MCF 10A (cell line): ENCODE measurements at regions not wholly inside any gene's neighbourhood (a gene's known extent, or its start where the extent isn't known, plus 50 kb on each side); places are given as distances from the start of the nearest gene placed in this dataset.

Experiments
- BruUV-seq: library from RNA; stranded (reverse); fragments of 400-500 nt; replicated peaks from 2 replicates; lab custom pipeline; 2021; lab: Mats Ljungman, UMichigan
- CTCF ChIA-PET: fragments of 300-600 bp; sonication (Branson Sonifier 250); formaldehyde crosslinking; extraction: SDS; loops from one replicate; lab custom pipeline; 2021; ENCODE audit warnings: antibody characterized with exemption, inconsistent platforms; lab: Yijun Ruan, JAX
- POLR2A ChIA-PET: fragments of 300-600, 350-650 bp; sonication (Branson Sonifier 250); formaldehyde crosslinking; extraction: SDS; loops from one replicate; lab custom pipeline; 2020; ENCODE audit warnings: antibody characterized with exemption, inconsistent platforms; lab: Yijun Ruan, JAX
- DNase-seq: peaks from one replicate; pipeline ENCODE4 v3.0.0-alpha.2; 2018; ENCODE audit not compliant: unreplicated experiment
- H3K27ac Mint-ChIP-seq: one replicate; pipeline ENCODE4 v1.8.0; 2022; ENCODE audit warnings: mild to moderate bottlenecking, low read depth, mixed read lengths; ENCODE audit not compliant: unreplicated experiment
- H3K27me3 Mint-ChIP-seq: one replicate; pipeline ENCODE4 v1.8.0; 2022; ENCODE audit warnings: mixed read lengths; ENCODE audit not compliant: insufficient read depth, unreplicated experiment
- H3K36me3 Mint-ChIP-seq: one replicate; pipeline ENCODE4 v1.8.0; 2022; ENCODE audit warnings: mild to moderate bottlenecking, moderate library complexity, mixed read lengths; ENCODE audit not compliant: insufficient read depth, unreplicated experiment
- H3K4me1 Mint-ChIP-seq: one replicate; pipeline ENCODE4 v1.8.0; 2022; ENCODE audit warnings: mixed read lengths; ENCODE audit not compliant: insufficient read depth, unreplicated experiment
- H3K4me3 Mint-ChIP-seq: one replicate; pipeline ENCODE4 v1.8.0; 2022; ENCODE audit warnings: mild to moderate bottlenecking, moderate library complexity, mixed read lengths; ENCODE audit not compliant: unreplicated experiment
- H3K9me3 Mint-ChIP-seq: one replicate; pipeline ENCODE4 v1.8.0; 2022; ENCODE audit warnings: mixed read lengths; ENCODE audit not compliant: unreplicated experiment
- intact Hi-C: fragments of 100-400 bp; cut with micrococcal nuclease; formaldehyde crosslinking; loops from 2 replicates; pipeline ENCODE4 v1.14.1; 2022
- TF ChIP-seq, protein P1 (sequence below): fragments of 200-600 bp; IDR thresholded peaks from one replicate; pipeline ENCODE4 v1.8.0; 2022; ENCODE audit warnings: antibody characterized with exemption, mild to moderate bottlenecking; ENCODE audit not compliant: unreplicated experiment

DNA sequence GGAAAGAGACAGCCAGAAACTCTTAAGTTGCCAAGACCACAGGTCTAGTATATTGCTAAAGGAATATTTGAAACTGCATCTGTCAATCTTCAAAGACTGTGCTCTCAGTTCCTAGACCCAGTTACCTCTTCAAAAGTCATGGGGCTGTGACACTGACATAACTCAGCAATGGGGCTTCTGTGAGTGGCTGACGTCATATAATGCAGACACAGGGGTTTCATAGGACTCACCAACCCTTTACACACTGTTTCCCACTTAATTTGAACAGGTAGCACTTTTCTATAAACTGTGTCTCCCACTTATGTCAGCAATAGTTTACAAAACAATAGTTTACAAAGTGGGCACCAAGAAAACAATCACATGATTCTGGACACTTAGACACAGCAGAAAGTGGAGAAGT, 158.4 kb downstream of the GALC start:
- ChIA-PET CTCF (interaction anchor here (1.5 kb wide), 1 partner anchor 29 kb away, joined by 4 read pairs; no protein-coding TSS in a partner anchor), POLR2A (no interaction called here)
- Mint-ChIP-seq H3K27ac (no peak overlapping the region), H3K9me3 (no peaks in the 10 kb centered on the region), H3K4me1 (no peaks in the 10 kb centered on the region), H3K27me3 (no peaks in the 10 kb centered on the region), H3K36me3 (no peaks in the 10 kb centered on the region), H3K4me3 (no peak overlapping the region)
- TF ChIP-seq, protein P1, sequence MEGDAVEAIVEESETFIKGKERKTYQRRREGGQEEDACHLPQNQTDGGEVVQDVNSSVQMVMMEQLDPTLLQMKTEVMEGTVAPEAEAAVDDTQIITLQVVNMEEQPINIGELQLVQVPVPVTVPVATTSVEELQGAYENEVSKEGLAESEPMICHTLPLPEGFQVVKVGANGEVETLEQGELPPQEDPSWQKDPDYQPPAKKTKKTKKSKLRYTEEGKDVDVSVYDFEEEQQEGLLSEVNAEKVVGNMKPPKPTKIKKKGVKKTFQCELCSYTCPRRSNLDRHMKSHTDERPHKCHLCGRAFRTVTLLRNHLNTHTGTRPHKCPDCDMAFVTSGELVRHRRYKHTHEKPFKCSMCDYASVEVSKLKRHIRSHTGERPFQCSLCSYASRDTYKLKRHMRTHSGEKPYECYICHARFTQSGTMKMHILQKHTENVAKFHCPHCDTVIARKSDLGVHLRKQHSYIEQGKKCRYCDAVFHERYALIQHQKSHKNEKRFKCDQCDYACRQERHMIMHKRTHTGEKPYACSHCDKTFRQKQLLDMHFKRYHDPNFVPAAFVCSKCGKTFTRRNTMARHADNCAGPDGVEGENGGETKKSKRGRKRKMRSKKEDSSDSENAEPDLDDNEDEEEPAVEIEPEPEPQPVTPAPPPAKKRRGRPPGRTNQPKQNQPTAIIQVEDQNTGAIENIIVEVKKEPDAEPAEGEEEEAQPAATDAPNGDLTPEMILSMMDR: no peak
- intact Hi-C loops: no loop called here
- BruUV-seq: no TSS peak
- no peak for DNase-seq

DNA sequence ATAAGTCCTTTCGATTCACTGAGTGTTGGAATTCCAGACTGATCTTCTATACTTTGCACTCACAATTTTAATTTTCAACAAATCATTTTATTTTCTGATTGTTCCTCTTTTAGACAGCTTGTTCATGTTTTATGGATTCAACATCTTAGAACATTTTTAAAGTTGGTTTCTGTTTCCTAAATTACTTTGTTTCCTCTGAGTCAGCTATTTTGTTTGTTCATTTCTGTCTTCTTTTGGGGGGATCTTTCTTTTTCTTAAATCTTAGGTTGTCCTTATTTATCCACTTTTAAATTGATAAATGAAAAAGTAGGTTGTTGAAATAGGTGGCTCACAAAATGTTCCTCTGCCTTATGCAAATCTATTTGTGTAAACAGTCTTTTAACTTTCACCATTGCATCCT, 160.0 kb downstream of the GALC start:
- H3K36me3 Mint-ChIP-seq: no peaks in the 10 kb centered on the region
- BruUV-seq: no TSS peak
- intact Hi-C loops: no loop called here
- no peaks in the 10 kb centered on the region for H3K4me1 Mint-ChIP-seq
- no peaks in the 10 kb centered on the region for H3K27me3 Mint-ChIP-seq
- ChIA-PET POLR2A (no interaction called here), CTCF (interaction anchor here (0.8 to 1.5 kb wide), 2 partner anchors 18 to 28 kb away, joined by 3 to 4 read pairs; no protein-coding TSS in a partner anchor)
- H3K4me3 Mint-ChIP-seq: no peak overlapping the region
- no peaks in the 10 kb centered on the region for H3K9me3 Mint-ChIP-seq
- TF ChIP-seq, protein P1: no peak
- DNase-seq: no peak
- H3K27ac Mint-ChIP-seq: no peak overlapping the region

DNA sequence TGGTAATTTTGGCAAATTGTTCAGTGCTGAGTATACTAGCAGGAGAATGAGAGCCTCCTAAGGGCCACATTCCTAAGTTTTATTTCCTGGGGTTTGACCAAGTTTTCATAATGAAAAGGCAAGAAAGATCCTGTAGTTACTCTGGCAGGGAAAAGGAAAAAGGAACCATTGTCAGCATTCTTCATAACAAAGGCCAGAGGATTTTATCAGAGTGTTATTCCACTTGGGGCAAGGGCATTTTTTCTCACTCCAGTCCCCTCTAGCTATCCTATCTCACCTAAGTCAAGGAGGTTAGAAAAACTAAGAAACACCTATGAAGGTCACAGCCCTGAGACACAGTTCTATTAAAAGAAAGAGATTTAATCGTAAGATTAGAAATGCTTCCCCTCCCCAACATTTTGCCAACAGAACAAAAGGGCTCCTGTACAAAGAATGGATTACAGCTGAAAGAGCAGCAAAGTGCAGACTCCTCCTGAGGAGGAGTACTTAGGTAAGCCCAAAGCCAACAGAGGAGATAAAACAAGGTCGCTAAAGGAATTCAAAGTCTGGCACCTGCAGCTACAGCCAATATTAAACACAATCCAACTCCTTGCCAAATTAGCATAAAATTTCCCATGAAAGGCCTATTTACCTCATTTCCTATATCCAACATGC, 162.4 kb downstream of the GALC start:
- intact Hi-C loops: no loop called here
- DNase-seq: no peak
- no peak overlapping the region for H3K4me3 Mint-ChIP-seq
- no TSS peak for BruUV-seq
- H3K36me3 Mint-ChIP-seq: no peaks in the 10 kb centered on the region
- H3K4me1 Mint-ChIP-seq: no peaks in the 10 kb centered on the region
- no peaks in the 10 kb centered on the region for H3K27me3 Mint-ChIP-seq
- H3K27ac Mint-ChIP-seq: no peak overlapping the region
- TF ChIP-seq, protein P1: no peak
- H3K9me3 Mint-ChIP-seq: no peaks in the 10 kb centered on the region
- POLR2A ChIA-PET: no interaction called here
- CTCF ChIA-PET: interaction anchor here (0.7 kb wide), 1 partner anchor 1529 kb away, joined by 4 read pairs; no protein-coding TSS in a partner anchor

DNA sequence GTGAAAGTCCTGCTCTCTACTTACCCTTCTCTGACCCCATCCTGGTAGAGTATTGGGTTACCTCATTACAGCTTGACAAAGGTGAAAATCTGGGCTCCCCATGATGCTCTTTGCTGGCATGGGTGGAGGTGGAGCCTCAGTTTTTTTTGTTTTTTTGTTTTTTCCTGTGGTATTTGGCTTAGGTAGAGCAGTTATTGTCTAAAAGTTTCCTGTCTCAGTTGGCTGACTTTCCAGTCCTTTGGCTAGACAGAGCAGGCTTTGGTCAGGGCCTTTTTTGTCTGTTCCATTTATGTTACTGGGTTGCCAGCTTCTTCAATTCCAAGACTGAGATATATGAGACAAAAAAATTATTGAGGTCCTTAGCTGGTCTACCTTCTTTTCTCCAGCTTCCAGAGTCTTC, 163.4 kb downstream of the GALC start:
- no peaks in the 10 kb centered on the region for H3K27me3 Mint-ChIP-seq
- H3K9me3 Mint-ChIP-seq: no peaks in the 10 kb centered on the region
- intact Hi-C loops: no loop called here
- DNase-seq: no peak
- no peak overlapping the region for H3K27ac Mint-ChIP-seq
- TF ChIP-seq, protein P1: no peak
- ChIA-PET POLR2A (no interaction called here), CTCF (interaction anchor here (0.6 kb wide), 3 partner anchors 9 to 133 kb away, joined by 3 to 4 read pairs (median 3); no protein-coding TSS in a partner anchor)
- no TSS peak for BruUV-seq
- H3K4me1 Mint-ChIP-seq: no peaks in the 10 kb centered on the region
- no peak overlapping the region for H3K4me3 Mint-ChIP-seq
- H3K36me3 Mint-ChIP-seq: no peaks in the 10 kb centered on the region
